SK-N-SH treated with all-trans-retinoic acid at 6 μM for 48 hours (cell line): ENCODE measurements at regions not wholly inside any gene's neighbourhood (a gene's known extent, or its start where the extent isn't known, plus 50 kb on each side); places are given as distances from the start of the nearest gene placed in this dataset.

ENCODE experiments used
- ATAC-seq: fragments of 200-7000 bp; cut with Tn5 transposase; 3 replicates; pipeline ENCODE4 v1.9.1; 2020; ENCODE audit warnings: mild to moderate bottlenecking, moderate library complexity
- ARNTL ChIP-seq: fragments of 450-650 bp; formaldehyde crosslinking; IDR thresholded peaks from 2 replicates; pipeline ENCODE4 v1.5.0; 2020; ENCODE audit warnings: low read depth, mild to moderate bottlenecking, moderate library complexity, borderline replicate concordance
- BACH2 ChIP-seq: fragments of 250-450 bp; sonication (Bioruptor Pico); IDR thresholded peaks from 2 replicates; pipeline ENCODE4 v1.9.0; 2021; ENCODE audit warnings: mild to moderate bottlenecking, borderline replicate concordance
- CREB5 ChIP-seq: fragments of 250-450 bp; sonication (Bioruptor Pico); IDR thresholded peaks from 2 replicates; pipeline ENCODE4 v1.5.1; 2020; ENCODE audit warnings: low read depth, mild to moderate bottlenecking, moderate library complexity
- CSDC2 ChIP-seq: fragments of 250-450 bp; sonication (Bioruptor Pico); IDR thresholded peaks from 2 replicates; pipeline ENCODE4 v1.5.0; 2020; ENCODE audit warnings: mild to moderate bottlenecking, moderate library complexity
- CSRNP3 ChIP-seq: fragments of 250-450 bp; sonication (Bioruptor Pico); IDR thresholded peaks from 2 replicates; pipeline ENCODE4 v1.5.1; 2021; ENCODE audit warnings: mild to moderate bottlenecking, moderate library complexity
- ESRRG ChIP-seq: fragments of 250-450 bp; sonication (Bioruptor Pico); IDR thresholded peaks from 2 replicates; pipeline ENCODE4 v1.6.1; 2021; ENCODE audit warnings: mild to moderate bottlenecking
- GLIS3 ChIP-seq: fragments of 250-450 bp; sonication (Bioruptor Pico); IDR thresholded peaks from 2 replicates; pipeline ENCODE4 v1.5.0; 2020; ENCODE audit warnings: mild to moderate bottlenecking, moderate library complexity
- ISL1 ChIP-seq: fragments of 250-450 bp; sonication (Bioruptor Pico); IDR thresholded peaks from 2 replicates; pipeline ENCODE4 v2.1.2; 2022; ENCODE audit warnings: mild to moderate bottlenecking, moderate library complexity
- PATZ1 ChIP-seq: fragments of 250-450 bp; sonication (Bioruptor Pico); IDR thresholded peaks from 2 replicates; pipeline ENCODE4 v1.8.0; 2020; ENCODE audit warnings: mild to moderate bottlenecking, moderate library complexity, borderline replicate concordance
- PPARA ChIP-seq: fragments of 250-450 bp; sonication (Bioruptor Pico); IDR thresholded peaks from 2 replicates; pipeline ENCODE4 v1.5.0; 2020; ENCODE audit warnings: mild to moderate bottlenecking, borderline replicate concordance
- RARB ChIP-seq: fragments of 250-450 bp; sonication (Bioruptor Pico); IDR thresholded peaks from 2 replicates; pipeline ENCODE4 v1.8.0; 2021; ENCODE audit warnings: mild to moderate bottlenecking, moderate library complexity
- SNAI2 ChIP-seq: fragments of 250-450 bp; sonication (Bioruptor Pico); IDR thresholded peaks from 2 replicates; pipeline ENCODE4 v1.5.0; 2020; ENCODE audit warnings: mild to moderate bottlenecking, moderate library complexity
- TCF4 ChIP-seq: fragments of 250-450 bp; sonication (Bioruptor Pico); IDR thresholded peaks from 2 replicates; pipeline ENCODE4 v1.8.0; 2021; ENCODE audit warnings: mild to moderate bottlenecking, moderate library complexity, borderline replicate concordance
- TOX ChIP-seq: fragments of 250-450 bp; sonication (Bioruptor Pico); IDR thresholded peaks from 2 replicates; pipeline ENCODE4 v1.8.0; 2021; ENCODE audit warnings: mild to moderate bottlenecking, moderate library complexity, borderline replicate concordance
- TSHZ2 ChIP-seq: fragments of 250-450 bp; sonication (Bioruptor Pico); IDR thresholded peaks from 2 replicates; pipeline ENCODE4 v1.5.0; 2020; ENCODE audit warnings: mild to moderate bottlenecking, moderate library complexity
- ZC3H10 ChIP-seq: fragments of 250-450 bp; sonication (Bioruptor Pico); IDR thresholded peaks from 2 replicates; pipeline ENCODE4 v1.5.1; 2021; ENCODE audit warnings: mild to moderate bottlenecking, moderate library complexity
- ZFP3 ChIP-seq: fragments of 250-450 bp; sonication (Bioruptor Pico); IDR thresholded peaks from 2 replicates; pipeline ENCODE4 v1.5.0; 2020; ENCODE audit warnings: mild to moderate bottlenecking, moderate library complexity
- ZFP30 ChIP-seq: fragments of 450-650 bp; formaldehyde crosslinking; IDR thresholded peaks from 2 replicates; pipeline ENCODE4 v1.5.0; 2022; ENCODE audit warnings: mild to moderate bottlenecking, moderate library complexity
- ZNF565 ChIP-seq: fragments of 450-650 bp; formaldehyde crosslinking; conservative IDR thresholded peaks from 2 replicates; pipeline ENCODE4 v1.5.0; 2020; ENCODE audit warnings: low read depth, mild to moderate bottlenecking, moderate library complexity
- ZNF70 ChIP-seq: fragments of 450-650 bp; formaldehyde crosslinking; IDR thresholded peaks from 2 replicates; pipeline ENCODE4 v1.5.0; 2020; ENCODE audit warnings: mild to moderate bottlenecking, moderate library complexity
- ZNF8 ChIP-seq: fragments of 450-650 bp; formaldehyde crosslinking; IDR thresholded peaks from 2 replicates; pipeline ENCODE4 v1.5.0; 2020; ENCODE audit warnings: mild to moderate bottlenecking, moderate library complexity

GRCh38 chr4:159547645-159548308, 444.9 kb downstream of the RAPGEF2 start (continued):
- TF ChIP-seq TSHZ2: no peak

GRCh38 chr4:159549098-159549518, 446.2 kb downstream of the RAPGEF2 start:
- ATAC-seq: no peak
- no peak for TF ChIP-seq PPARA (CRISPR knock-in tag)
- no peak for TF ChIP-seq ZFP30 (CRISPR knock-in tag)
- no peak for TF ChIP-seq CSDC2
- no peak for TF ChIP-seq TOX (CRISPR knock-in tag)
- no peak for TF ChIP-seq ZNF8 (CRISPR knock-in tag)
- no peak for TF ChIP-seq ARNTL
- TF ChIP-seq GLIS3 (CRISPR knock-in tag): no peak
- no peak for TF ChIP-seq ZNF565 (CRISPR knock-in tag)
- no peak for TF ChIP-seq CREB5 (CRISPR knock-in tag)
- no peak for TF ChIP-seq TSHZ2
- TF ChIP-seq ESRRG (CRISPR knock-in tag): no peak
- no peak for TF ChIP-seq ZC3H10 (CRISPR knock-in tag)
- TF ChIP-seq SNAI2 (CRISPR knock-in tag): no peak
- no peak for TF ChIP-seq ZFP3 (CRISPR knock-in tag)
- no peak for TF ChIP-seq RARB (CRISPR knock-in tag)
- no peak for TF ChIP-seq ISL1 (CRISPR knock-in tag)
- TF ChIP-seq, all 23 proteins: peak for 0

GRCh38 chr4:159551281-159551680, 448.4 kb downstream of the RAPGEF2 start:
- TF ChIP-seq SNAI2 (CRISPR knock-in tag) (no peak), ZFP30 (CRISPR knock-in tag) (no peak), CSRNP3 (CRISPR knock-in tag) (no peak), BACH2 (no peak), ZFP3 (CRISPR knock-in tag) (no peak), TCF4 (CRISPR knock-in tag) (no peak), GLIS3 (CRISPR knock-in tag) (no peak), ZNF70 (CRISPR knock-in tag) (no peak), TSHZ2 (no peak), PATZ1 (CRISPR knock-in tag) (no peak), CSDC2 (no peak)
- ATAC-seq: no peak
